ENCODE measurements at regions not wholly inside any gene's neighbourhood (a gene's known extent, or its start where the extent isn't known, plus 50 kb on each side); places are given as distances from the start of the nearest gene placed in this dataset.

DNA sequence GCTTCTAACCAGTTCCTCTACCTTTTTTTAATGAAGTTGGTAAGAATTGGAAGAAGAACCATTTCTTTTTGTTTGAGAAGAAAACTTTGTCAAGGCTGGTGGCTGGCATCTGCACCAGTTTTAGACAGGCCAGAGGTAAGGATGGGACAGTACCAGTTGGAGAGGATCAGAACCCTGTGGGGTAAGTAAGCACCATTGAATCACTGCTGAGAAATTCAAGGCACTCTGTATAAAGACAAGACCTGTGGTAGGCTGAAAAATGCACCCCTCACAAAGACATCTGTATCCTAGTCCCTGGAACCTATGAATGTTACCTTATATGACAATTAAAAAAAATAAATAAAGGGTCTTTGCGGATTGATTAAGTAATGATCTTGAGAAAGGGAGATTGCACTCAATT lies 166.7 kb upstream of the NRP1 start:
- no peak for TF ChIP-seq SPI1 (IDR thresholded peaks at IDR 0.05; ENCODE audit: borderline replicate concordance, low read depth)
- TF ChIP-seq POLR2AphosphoS5 (IDR thresholded peaks at IDR 0.05; ENCODE audit: low read depth): no peak
- TF ChIP-seq, protein P1, sequence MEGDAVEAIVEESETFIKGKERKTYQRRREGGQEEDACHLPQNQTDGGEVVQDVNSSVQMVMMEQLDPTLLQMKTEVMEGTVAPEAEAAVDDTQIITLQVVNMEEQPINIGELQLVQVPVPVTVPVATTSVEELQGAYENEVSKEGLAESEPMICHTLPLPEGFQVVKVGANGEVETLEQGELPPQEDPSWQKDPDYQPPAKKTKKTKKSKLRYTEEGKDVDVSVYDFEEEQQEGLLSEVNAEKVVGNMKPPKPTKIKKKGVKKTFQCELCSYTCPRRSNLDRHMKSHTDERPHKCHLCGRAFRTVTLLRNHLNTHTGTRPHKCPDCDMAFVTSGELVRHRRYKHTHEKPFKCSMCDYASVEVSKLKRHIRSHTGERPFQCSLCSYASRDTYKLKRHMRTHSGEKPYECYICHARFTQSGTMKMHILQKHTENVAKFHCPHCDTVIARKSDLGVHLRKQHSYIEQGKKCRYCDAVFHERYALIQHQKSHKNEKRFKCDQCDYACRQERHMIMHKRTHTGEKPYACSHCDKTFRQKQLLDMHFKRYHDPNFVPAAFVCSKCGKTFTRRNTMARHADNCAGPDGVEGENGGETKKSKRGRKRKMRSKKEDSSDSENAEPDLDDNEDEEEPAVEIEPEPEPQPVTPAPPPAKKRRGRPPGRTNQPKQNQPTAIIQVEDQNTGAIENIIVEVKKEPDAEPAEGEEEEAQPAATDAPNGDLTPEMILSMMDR (IDR thresholded peaks at IDR 0.05; ENCODE audit: insufficient read depth, low read length): no peak
- no peak for TF ChIP-seq REST (IDR thresholded peaks at IDR 0.05; ENCODE audit: insufficient replicate concordance, low read depth)
- TF ChIP-seq GABPA (IDR thresholded peaks at IDR 0.05; ENCODE audit: low read depth): no peak
- H3K4me3 ChIP-seq (replicated peaks; ENCODE audit: insufficient read depth, low read length): no peak overlapping the region
- DNase-seq (ENCODE audit: low read depth in 1 of 2, low spot score in 1 of 2): no peak

GRCh38 chr10:33498391-33498891 lies 164.0 kb upstream of the NRP1 start:
- DNase-seq (ENCODE audit: low read depth in 1 of 2, low spot score in 1 of 2): no peak
- Histone ChIP-seq H3K27ac (replicated peaks) (no peak overlapping the region), H3K27me3 (ENCODE audit: insufficient read depth, poor library complexity, severe bottlenecking) (no peaks in the 10 kb centered on the region), H3K4me3 (replicated peaks; ENCODE audit: insufficient read depth, low read length) (no peak overlapping the region)
- TF ChIP-seq POLR2AphosphoS5 (IDR thresholded peaks at IDR 0.05; ENCODE audit: low read depth) (no peak), REST (IDR thresholded peaks at IDR 0.05; ENCODE audit: insufficient replicate concordance, low read depth) (no peak), GABPA (IDR thresholded peaks at IDR 0.05; ENCODE audit: low read depth) (no peak), SPI1 (IDR thresholded peaks at IDR 0.05; ENCODE audit: borderline replicate concordance, low read depth) (no peak)
- TF ChIP-seq, protein P1 (IDR thresholded peaks at IDR 0.05; ENCODE audit: insufficient read depth, low read length): no peak

More for the DNA sequence above, 166.7 kb upstream of the NRP1 start:
- H3K27ac ChIP-seq (replicated peaks): no peak overlapping the region
- H3K27me3 ChIP-seq (ENCODE audit: insufficient read depth, poor library complexity, severe bottlenecking): no peaks in the 10 kb centered on the region

- no peak overlapping the region for H3K4me3 ChIP-seq (replicated peaks; ENCODE audit: insufficient read depth, low read length)
- TF ChIP-seq SPI1 (IDR thresholded peaks at IDR 0.05; ENCODE audit: borderline replicate concordance, low read depth) (no peak), REST (IDR thresholded peaks at IDR 0.05; ENCODE audit: insufficient replicate concordance, low read depth) (no peak), GABPA (IDR thresholded peaks at IDR 0.05; ENCODE audit: low read depth) (no peak), POLR2AphosphoS5 (IDR thresholded peaks at IDR 0.05; ENCODE audit: low read depth) (no peak)
- TF ChIP-seq, protein P1 (IDR thresholded peaks at IDR 0.05; ENCODE audit: insufficient read depth, low read length): no peak
- DNase-seq (ENCODE audit: low read depth in 1 of 2, low spot score in 1 of 2): no peak
- no peaks in the 10 kb centered on the region for H3K27me3 ChIP-seq (ENCODE audit: insufficient read depth, poor library complexity, severe bottlenecking)
- no peak overlapping the region for H3K27ac ChIP-seq (replicated peaks)
Observed at GRCh38 chr10:33497338-33497737, 162.9 kb upstream of the NRP1 start.

Data from HL-60 (cell line).